Memory B cell (primary cell): ENCODE measurements at regions not wholly inside any gene's neighbourhood (a gene's known extent, or its start where the extent isn't known, plus 50 kb on each side); places are given as distances from the start of the nearest gene placed in this dataset.

ENCODE experiments used
- ATAC-seq: fragments of 150-1000 bp; cut with Tn5 transposase; 2 replicates; pipeline ENCODE4 v1.10.0; 2021; ENCODE audit warnings: low read depth, mild to moderate bottlenecking, moderate library complexity
- DNase-seq, 2 donors: peaks; one replicate each; pipeline ENCODE4 v3.0.0; 2022; ENCODE audit warnings: low spot score in 2 of 2
- H3K27ac Mint-ChIP-seq: one replicate; pipeline ENCODE4 v1.8.0; 2022; ENCODE audit warnings: mild to moderate bottlenecking, moderate library complexity, mixed read lengths
- H3K27me3 Mint-ChIP-seq: one replicate; pipeline ENCODE4 v1.8.0; 2022; ENCODE audit warnings: mixed read lengths
- H3K36me3 Mint-ChIP-seq: one replicate; pipeline ENCODE4 v1.8.0; 2022; ENCODE audit warnings: mild to moderate bottlenecking, mixed read lengths
- H3K4me1 Mint-ChIP-seq: one replicate; pipeline ENCODE4 v1.8.0; 2022; ENCODE audit warnings: mixed read lengths
- H3K4me3 Mint-ChIP-seq: one replicate; pipeline ENCODE4 v1.8.0; 2022; ENCODE audit warnings: mild to moderate bottlenecking, moderate library complexity, mixed read lengths
- H3K9me3 Mint-ChIP-seq: one replicate; pipeline ENCODE4 v1.8.0; 2022; ENCODE audit warnings: mixed read lengths

GRCh38 chr9:108553111-108553635 lies 302.6 kb downstream of the ACTL7B start:
- no peak overlapping the region for H3K4me3 Mint-ChIP-seq
- no peaks in the 10 kb centered on the region for H3K9me3 Mint-ChIP-seq
- H3K27me3 Mint-ChIP-seq = no peaks in the 10 kb centered on the region
- H3K4me1 Mint-ChIP-seq = no peaks in the 10 kb centered on the region
- H3K27ac Mint-ChIP-seq = no peak overlapping the region
- ATAC-seq (no peak), DNase-seq (no peak)
- H3K36me3 Mint-ChIP-seq = no peaks in the 10 kb centered on the region

- DNase-seq = no peak
- ATAC-seq = no peak
- no peaks in the 10 kb centered on the region for H3K36me3 Mint-ChIP-seq
- H3K9me3 Mint-ChIP-seq = no peaks in the 10 kb centered on the region
- no peaks in the 10 kb centered on the region for H3K4me1 Mint-ChIP-seq
- H3K27me3 Mint-ChIP-seq = no peaks in the 10 kb centered on the region
- no peak overlapping the region for H3K27ac Mint-ChIP-seq
- H3K4me3 Mint-ChIP-seq = no peak overlapping the region
Measured at GRCh38 chr9:108552459-108553040, 303.2 kb downstream of the ACTL7B start.

- H3K9me3 Mint-ChIP-seq = no peaks in the 10 kb centered on the region
- ATAC-seq (no peak), DNase-seq (no peak)
- H3K36me3 Mint-ChIP-seq = no peaks in the 10 kb centered on the region
- no peak overlapping the region for H3K4me3 Mint-ChIP-seq
- H3K27me3 Mint-ChIP-seq = no peaks in the 10 kb centered on the region
- no peak overlapping the region for H3K27ac Mint-ChIP-seq
- no peaks in the 10 kb centered on the region for H3K4me1 Mint-ChIP-seq
Measured at GRCh38 chr9:108551030-108551841, 304.6 kb downstream of the ACTL7B start.

- no peaks in the 10 kb centered on the region for H3K27me3 Mint-ChIP-seq
- ATAC-seq (no peak), DNase-seq (no peak)
- no peak overlapping the region for H3K27ac Mint-ChIP-seq
- H3K4me3 Mint-ChIP-seq = no peak overlapping the region
- no peaks in the 10 kb centered on the region for H3K9me3 Mint-ChIP-seq
- H3K36me3 Mint-ChIP-seq = no peaks in the 10 kb centered on the region
- H3K4me1 Mint-ChIP-seq = no peaks in the 10 kb centered on the region
Measured at GRCh38 chr9:108550106-108550505, 305.7 kb downstream of the ACTL7B start.

- H3K27me3 Mint-ChIP-seq = no peaks in the 10 kb centered on the region
- DNase-seq (no peak), ATAC-seq (no peak)
- H3K4me3 Mint-ChIP-seq = no peak overlapping the region
- no peak overlapping the region for H3K27ac Mint-ChIP-seq
- no peaks in the 10 kb centered on the region for H3K9me3 Mint-ChIP-seq
- H3K4me1 Mint-ChIP-seq = no peaks in the 10 kb centered on the region
- no peaks in the 10 kb centered on the region for H3K36me3 Mint-ChIP-seq
Measured at GRCh38 chr9:108549184-108549583, 306.6 kb downstream of the ACTL7B start.

- Mint-ChIP-seq H3K4me3 (no peak overlapping the region), H3K4me1 (no peaks in the 10 kb centered on the region), H3K27ac (no peak overlapping the region), H3K27me3 (no peaks in the 10 kb centered on the region), H3K9me3 (no peaks in the 10 kb centered on the region), H3K36me3 (no peaks in the 10 kb centered on the region)
- ATAC-seq = no peak
- DNase-seq = no peak
Measured at GRCh38 chr9:108547411-108548135, 308.2 kb downstream of the ACTL7B start.

- H3K27ac Mint-ChIP-seq = no peak overlapping the region
- no peak for ATAC-seq
- no peak overlapping the region for H3K4me3 Mint-ChIP-seq
- no peak for DNase-seq
- no peaks in the 10 kb centered on the region for H3K9me3 Mint-ChIP-seq
- H3K4me1 Mint-ChIP-seq = no peaks in the 10 kb centered on the region
- no peaks in the 10 kb centered on the region for H3K27me3 Mint-ChIP-seq
- no peaks in the 10 kb centered on the region for H3K36me3 Mint-ChIP-seq
Measured at GRCh38 chr9:108546215-108546614, 309.6 kb downstream of the ACTL7B start.

GRCh38 chr9:108545436-108545835 lies 310.4 kb downstream of the ACTL7B start:
- H3K4me1 Mint-ChIP-seq = no peaks in the 10 kb centered on the region
- H3K36me3 Mint-ChIP-seq = no peaks in the 10 kb centered on the region
- no peak overlapping the region for H3K27ac Mint-ChIP-seq
- no peak overlapping the region for H3K4me3 Mint-ChIP-seq
- DNase-seq (no peak), ATAC-seq (no peak)
- no peaks in the 10 kb centered on the region for H3K9me3 Mint-ChIP-seq
- H3K27me3 Mint-ChIP-seq = no peaks in the 10 kb centered on the region

GRCh38 chr9:108544866-108545265 lies 310.9 kb downstream of the ACTL7B start:
- H3K4me3 Mint-ChIP-seq = no peak overlapping the region
- ATAC-seq (no peak), DNase-seq (no peak)
- H3K4me1 Mint-ChIP-seq = no peaks in the 10 kb centered on the region
- no peaks in the 10 kb centered on the region for H3K36me3 Mint-ChIP-seq
- no peaks in the 10 kb centered on the region for H3K27me3 Mint-ChIP-seq
- no peaks in the 10 kb centered on the region for H3K9me3 Mint-ChIP-seq
- H3K27ac Mint-ChIP-seq = no peak overlapping the region

GRCh38 chr9:108543251-108543778 lies 312.5 kb downstream of the ACTL7B start:
- no peaks in the 10 kb centered on the region for H3K27me3 Mint-ChIP-seq
- H3K4me3 Mint-ChIP-seq = no peak overlapping the region
- ATAC-seq (no peak), DNase-seq (no peak)
- H3K36me3 Mint-ChIP-seq = no peaks in the 10 kb centered on the region
- no peaks in the 10 kb centered on the region for H3K4me1 Mint-ChIP-seq
- no peak overlapping the region for H3K27ac Mint-ChIP-seq
- H3K9me3 Mint-ChIP-seq = no peaks in the 10 kb centered on the region

- ATAC-seq (no peak), DNase-seq (no peak)
- Mint-ChIP-seq H3K4me1 (no peaks in the 10 kb centered on the region), H3K27ac (no peak overlapping the region), H3K27me3 (no peaks in the 10 kb centered on the region), H3K9me3 (peaks cover 6% of the 10 kb centered on the region), H3K4me3 (no peak overlapping the region), H3K36me3 (no peaks in the 10 kb centered on the region)
Measured at GRCh38 chr9:108537756-108538155, 318.0 kb downstream of the ACTL7B start.

GRCh38 chr9:108536836-108537601 lies 318.8 kb downstream of the ACTL7B start:
- H3K4me1 Mint-ChIP-seq = no peaks in the 10 kb centered on the region

GRCh38 chr9:108535526-108535925 lies 320.3 kb downstream of the ACTL7B start:
- H3K9me3 Mint-ChIP-seq = peaks cover 6% of the 10 kb centered on the region
- ATAC-seq (no peak), DNase-seq (no peak)
- no peak overlapping the region for H3K4me3 Mint-ChIP-seq
- no peak overlapping the region for H3K27ac Mint-ChIP-seq
- no peaks in the 10 kb centered on the region for H3K27me3 Mint-ChIP-seq
- no peaks in the 10 kb centered on the region for H3K36me3 Mint-ChIP-seq
- no peaks in the 10 kb centered on the region for H3K4me1 Mint-ChIP-seq

More at GRCh38 chr9:108536836-108537601, 318.8 kb downstream of the ACTL7B start:
- Mint-ChIP-seq H3K27ac (no peak overlapping the region), H3K9me3 (peaks cover 6% of the 10 kb centered on the region), H3K36me3 (no peaks in the 10 kb centered on the region), H3K4me3 (no peak overlapping the region), H3K27me3 (no peaks in the 10 kb centered on the region)
- ATAC-seq (no peak), DNase-seq (no peak)
